ENCODE measurements at regions not wholly inside any gene's neighbourhood (a gene's known extent, or its start where the extent isn't known, plus 50 kb on each side); places are given as distances from the start of the nearest gene placed in this dataset.

- no peak overlapping the region for H2AFZ ChIP-seq (ENCODE audit: low read depth, low read length)
- H3K36me3 ChIP-seq (ENCODE audit: insufficient read depth, low read length), result no peaks in the 10 kb centered on the region
- H3K4me3 ChIP-seq (ENCODE audit: low read length), result no peak overlapping the region
- H4K20me1 ChIP-seq (ENCODE audit: insufficient read depth), result no peaks in the 10 kb centered on the region
- peak overlapping the region; percentile 48 for H3K27ac ChIP-seq (ENCODE audit: low read length)
- H3K79me2 ChIP-seq (replicated peaks; ENCODE audit: insufficient read depth, low read length), result no peaks in the 10 kb centered on the region
- H3K27me3 ChIP-seq (ENCODE audit: insufficient read depth, low read depth, low read length), result no peaks in the 10 kb centered on the region
- H3K9me2 ChIP-seq (ENCODE audit: insufficient read depth, low read length), result no peaks in the 10 kb centered on the region
- TF ChIP-seq EP300 (conservative IDR thresholded peaks at IDR 0.05; ENCODE audit: poor library complexity, severe bottlenecking) (no peak), SMC3 (conservative IDR thresholded peaks at IDR 0.05; ENCODE audit: poor library complexity) (no peak), TAF1 (IDR thresholded peaks at IDR 0.05; ENCODE audit: low read depth) (no peak)
- no peak overlapping the region for H3K4me2 ChIP-seq (ENCODE audit: low read length)
- H3F3A ChIP-seq (ENCODE audit: insufficient read depth, low read length, poor library complexity, severe bottlenecking), result no peaks in the 10 kb centered on the region
- H3K9me3 ChIP-seq (ENCODE audit: low read length), result no peaks in the 10 kb centered on the region
- no peak overlapping the region for H3K9ac ChIP-seq (ENCODE audit: low read length)
Observed at GRCh38 chr2:16321256-16321655, 344.4 kb downstream of the CYRIA start.

- H3K27me3 ChIP-seq (ENCODE audit: insufficient read depth, low read depth, low read length), result no peaks in the 10 kb centered on the region
- TF ChIP-seq CTCF (IDR thresholded peaks at IDR 0.05; ENCODE audit: poor library complexity, severe bottlenecking), result no peak
- peak; percentile 8 for TF ChIP-seq EP300 (conservative IDR thresholded peaks at IDR 0.05; ENCODE audit: poor library complexity, severe bottlenecking)
- no peak for TF ChIP-seq MXI1 (conservative IDR thresholded peaks at IDR 0.05; ENCODE audit: poor library complexity, severe bottlenecking)
- no peak for TF ChIP-seq RAD21 (conservative IDR thresholded peaks at IDR 0.05)
- TF ChIP-seq POLR2AphosphoS5 (IDR thresholded peaks at IDR 0.05), result no peak
- no peak for TF ChIP-seq SMC3 (conservative IDR thresholded peaks at IDR 0.05; ENCODE audit: poor library complexity)
- TF ChIP-seq EZH2 (IDR thresholded peaks at IDR 0.05; ENCODE audit: borderline replicate concordance, insufficient read depth, low read length, poor library complexity, severe bottlenecking), result no peak
- no peak overlapping the region for H3K4me3 ChIP-seq (ENCODE audit: low read length)
- no peak overlapping the region for H2AFZ ChIP-seq (ENCODE audit: low read depth, low read length)
- H3K9me3 ChIP-seq (ENCODE audit: low read length), result no peaks in the 10 kb centered on the region
- H3K36me3 ChIP-seq (ENCODE audit: insufficient read depth, low read length), result no peaks in the 10 kb centered on the region
- no peak overlapping the region for H3K9ac ChIP-seq (ENCODE audit: low read length)
- no peaks in the 10 kb centered on the region for H3K9me2 ChIP-seq (ENCODE audit: insufficient read depth, low read length)
- no peak overlapping the region for H3K4me2 ChIP-seq (ENCODE audit: low read length)
- H3K79me2 ChIP-seq (replicated peaks; ENCODE audit: insufficient read depth, low read length), result no peaks in the 10 kb centered on the region
- H3K27ac ChIP-seq (ENCODE audit: low read length), result peak overlapping the region; percentile 48
- H3F3A ChIP-seq (ENCODE audit: insufficient read depth, low read length, poor library complexity, severe bottlenecking), result no peaks in the 10 kb centered on the region
- H4K20me1 ChIP-seq (ENCODE audit: insufficient read depth), result no peaks in the 10 kb centered on the region
Observed at GRCh38 chr2:16320716-16321115, 344.9 kb downstream of the CYRIA start.

GRCh38 chr2:16319551-16320121 is 346.0 kb downstream of the CYRIA start:
- Histone ChIP-seq H3K9me2 (ENCODE audit: insufficient read depth, low read length) (no peaks in the 10 kb centered on the region), H3K9ac (ENCODE audit: low read length) (no peak overlapping the region), H3K27ac (ENCODE audit: low read length) (no peak overlapping the region), H3K4me3 (ENCODE audit: low read length) (no peak overlapping the region), H3K4me2 (ENCODE audit: low read length) (no peak overlapping the region), H3K36me3 (ENCODE audit: insufficient read depth, low read length) (no peaks in the 10 kb centered on the region), H3K79me2 (replicated peaks; ENCODE audit: insufficient read depth, low read length) (no peaks in the 10 kb centered on the region), H3K27me3 (ENCODE audit: insufficient read depth, low read depth, low read length) (no peaks in the 10 kb centered on the region), H3F3A (ENCODE audit: insufficient read depth, low read length, poor library complexity, severe bottlenecking) (no peaks in the 10 kb centered on the region), H4K20me1 (ENCODE audit: insufficient read depth) (no peaks in the 10 kb centered on the region), H3K9me3 (ENCODE audit: low read length) (no peaks in the 10 kb centered on the region), H2AFZ (ENCODE audit: low read depth, low read length) (no peak overlapping the region)
- TF ChIP-seq REST (IDR thresholded peaks at IDR 0.05; ENCODE audit: borderline replicate concordance), result no peak
- no peak for TF ChIP-seq EP300 (conservative IDR thresholded peaks at IDR 0.05; ENCODE audit: poor library complexity, severe bottlenecking)
- no peak for TF ChIP-seq TAF1 (IDR thresholded peaks at IDR 0.05; ENCODE audit: low read depth)
- no peak for TF ChIP-seq MXI1 (conservative IDR thresholded peaks at IDR 0.05; ENCODE audit: poor library complexity, severe bottlenecking)
- TF ChIP-seq CTCF (IDR thresholded peaks at IDR 0.05; ENCODE audit: poor library complexity, severe bottlenecking), result no peak
- TF ChIP-seq EZH2 (IDR thresholded peaks at IDR 0.05; ENCODE audit: borderline replicate concordance, insufficient read depth, low read length, poor library complexity, severe bottlenecking), result no peak
- TF ChIP-seq SMC3 (conservative IDR thresholded peaks at IDR 0.05; ENCODE audit: poor library complexity), result no peak
- TF ChIP-seq RAD21 (conservative IDR thresholded peaks at IDR 0.05), result no peak
- TF ChIP-seq POLR2AphosphoS5 (IDR thresholded peaks at IDR 0.05), result no peak
